CD14-positive monocyte (primary cell): ENCODE measurements at regions not wholly inside any gene's neighbourhood (a gene's known extent, or its start where the extent isn't known, plus 50 kb on each side); places are given as distances from the start of the nearest gene placed in this dataset.

Experiments used
- DNase-seq, 3 donors: peaks; one replicate each; pipeline ENCODE4 v3.0.0-alpha.2; 2011 to 2022
- H2AFZ ChIP-seq: 2 replicates; pipeline ENCODE4 v1.6.0; 2012; ENCODE audit warnings: mild to moderate bottlenecking, low read depth, low read length, inconsistent platforms; ENCODE audit not compliant: insufficient read depth, poor library complexity, severe bottlenecking
- H3K27ac ChIP-seq, 2 donors: 1 replicate in 1 of 2; 2 replicates in 1 of 2; pipeline ENCODE4 v1.5.1; 2012 to 2013; ENCODE audit warnings: low read length in 2 of 2, control low read depth in 1 of 2, inconsistent platforms in 1 of 2, low read depth in 1 of 2, mild to moderate bottlenecking in 1 of 2
- H3K27me3 ChIP-seq, 2 donors: one replicate each; pipeline versions ENCODE4 v1.6.0 to v1.6.1; 2011 to 2013; ENCODE audit warnings: low read length in 2 of 2; ENCODE audit not compliant: control insufficient read depth in 2 of 2, insufficient read depth in 2 of 2
- H3K36me3 ChIP-seq, 2 donors: replicated peaks in 1 of 2; 1 replicate in 1 of 2; 2 replicates in 1 of 2; pipeline versions ENCODE4 v1.5.1 to v1.6.1; 2012 to 2013; ENCODE audit warnings: low read length in 2 of 2, control low read depth in 1 of 2, inconsistent platforms in 1 of 2, mild to moderate bottlenecking in 1 of 2; ENCODE audit not compliant: insufficient read depth in 2 of 2, control insufficient read depth in 1 of 2
- H3K4me1 ChIP-seq, 2 donors: 1 replicate in 1 of 2; 2 replicates in 1 of 2; pipeline versions ENCODE4 v1.5.1 to v1.6.1; 2012 to 2013; ENCODE audit warnings: low read length in 2 of 2, control low read depth in 1 of 2, inconsistent platforms in 1 of 2, mild to moderate bottlenecking in 1 of 2, moderate library complexity in 1 of 2; ENCODE audit not compliant: insufficient read depth in 2 of 2, control insufficient read depth in 1 of 2
- H3K4me2 ChIP-seq: replicated peaks from 2 replicates; pipeline ENCODE3; 2012; ENCODE audit warnings: low read length, moderate library complexity, mild to moderate bottlenecking; ENCODE audit not compliant: poor library complexity, severe bottlenecking; ENCODE audit errors: extremely low read depth
- H3K4me3 ChIP-seq, 3 experiments: fragments of 200-600 bp in 1 of 3; sonication (generic) in 1 of 3; replicated peaks in 1 of 3; 1 replicate in 2 of 3; 2 replicates in 1 of 3; pipeline ENCODE4 v1.5.1; 2011 to 2013; ENCODE audit warnings: low read length in 3 of 3, mild to moderate bottlenecking in 3 of 3, control low read depth in 2 of 3, low read depth in 2 of 3, inconsistent platforms in 1 of 3, moderate library complexity in 1 of 3
- H3K79me2 ChIP-seq: 2 replicates; pipeline ENCODE4 v1.6.0; 2012; ENCODE audit warnings: mild to moderate bottlenecking, control low read depth, inconsistent platforms, low read length, moderate library complexity; ENCODE audit not compliant: insufficient read depth
- H3K9ac ChIP-seq: 2 replicates; pipeline ENCODE4 v1.6.0; 2017; ENCODE audit warnings: low read length, mild to moderate bottlenecking; ENCODE audit not compliant: insufficient read depth, poor library complexity, severe bottlenecking
- H3K9me3 ChIP-seq, 2 donors: replicated peaks in 1 of 2; 1 replicate in 1 of 2; 2 replicates in 1 of 2; pipeline versions ENCODE4 v1.5.1 to v1.6.1; 2012 to 2013; ENCODE audit warnings: low read length in 2 of 2, control low read depth in 1 of 2; ENCODE audit not compliant: control insufficient read depth in 1 of 2, insufficient read depth in 1 of 2
- H4K20me1 ChIP-seq: 2 replicates; pipeline ENCODE4 v1.6.0; 2012; ENCODE audit warnings: mild to moderate bottlenecking, low read length, control low read depth, moderate library complexity; ENCODE audit not compliant: insufficient read depth
- H3K27ac Mint-ChIP-seq, 7 donors: one replicate each; pipeline ENCODE4 v1.8.0; 2020; ENCODE audit warnings: mild to moderate bottlenecking in 7 of 7, mixed read lengths in 7 of 7, moderate library complexity in 6 of 7, inconsistent platforms in 2 of 7
- H3K27me3 Mint-ChIP-seq, 3 donors: one replicate each; pipeline ENCODE4 v1.8.0; 2021 to 2022; ENCODE audit warnings: low read depth in 3 of 3, mild to moderate bottlenecking in 3 of 3, mixed read lengths in 3 of 3, moderate library complexity in 3 of 3, inconsistent platforms in 1 of 3
- H3K36me3 Mint-ChIP-seq, 2 donors: one replicate each; pipeline ENCODE4 v1.8.0; 2020; ENCODE audit warnings: mixed read lengths in 2 of 2, inconsistent platforms in 1 of 2, mild to moderate bottlenecking in 1 of 2
- H3K4me1 Mint-ChIP-seq: one replicate; pipeline ENCODE4 v1.8.0; 2020; ENCODE audit warnings: mild to moderate bottlenecking, mixed read lengths
- H3K4me3 Mint-ChIP-seq, 2 donors: one replicate each; pipeline ENCODE4 v1.8.0; 2020; ENCODE audit warnings: mild to moderate bottlenecking in 2 of 2, mixed read lengths in 2 of 2, moderate library complexity in 1 of 2
- H3K9me3 Mint-ChIP-seq, 7 donors: one replicate each; pipeline ENCODE4 v1.8.0; 2020 to 2022; ENCODE audit warnings: mixed read lengths in 7 of 7, mild to moderate bottlenecking in 6 of 7, moderate library complexity in 6 of 7, inconsistent platforms in 2 of 7
- WGBS: methylation state at CpG from one replicate; pipeline ENCODE4 v1.1.5; 2013; ENCODE audit warnings: missing lambda C conversion rate; ENCODE audit not compliant: insufficient coverage; 5-methylcytosine and 5-hydroxymethylcytosine counted together
- intact Hi-C, 2 donors: fragments of 100-400 bp; cut with micrococcal nuclease; formaldehyde crosslinking; loops; one replicate each; pipeline versions ENCODE4 v1.15.0 to v1.15.1; 2023
- TF ChIP-seq, protein P1 (sequence below): fragments of 200-600 bp; IDR thresholded peaks from one replicate; pipeline ENCODE4 v1.8.0; 2022; ENCODE audit warnings: antibody characterized with exemption, mild to moderate bottlenecking

DNA sequence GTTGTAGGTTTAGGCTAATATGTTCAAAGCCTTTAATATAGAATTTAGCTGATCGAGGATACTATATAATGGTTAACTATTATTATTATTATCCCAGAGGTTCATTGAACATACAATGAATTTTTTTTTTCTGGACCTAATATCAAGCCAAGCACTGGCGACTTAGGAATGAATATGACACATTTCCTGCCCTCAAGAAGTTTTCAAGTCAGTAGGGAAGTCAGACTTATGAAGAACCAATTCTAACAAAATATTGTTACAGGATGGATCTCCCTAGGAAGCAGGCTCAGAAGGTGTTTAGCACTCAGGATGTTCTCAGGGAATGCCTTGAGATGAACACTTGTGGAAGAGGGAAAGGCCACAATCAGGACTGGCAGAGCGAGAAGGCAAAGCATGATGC, 211.8 kb upstream of the FGGY start:
- WGBS: no CpG with 5 or more reads among the region's 3 CpGs
- H3K27me3 ChIP-seq: no peaks in the 10 kb centered on the region
- H3K4me1 ChIP-seq: no peaks in the 10 kb centered on the region
- H3K9ac ChIP-seq: no peak overlapping the region
- no peak overlapping the region for H3K4me2 ChIP-seq
- no peaks in the 10 kb centered on the region for H3K79me2 ChIP-seq
- Mint-ChIP-seq H3K4me1 (peaks cover 7% of the 10 kb centered on the region), H3K36me3 (no peaks in the 10 kb centered on the region), H3K4me3 (no peak overlapping the region), H3K27ac (no peak overlapping the region), H3K9me3 (peaks cover 10 to 21% (median 15%) of the 10 kb centered on the region in 7 donors), H3K27me3 (peaks cover 0 to 2% (median 0%) of the 10 kb centered on the region in 3 donors)
- H3K4me3 ChIP-seq: no peak overlapping the region
- H3K36me3 ChIP-seq: no peaks in the 10 kb centered on the region
- peaks cover 10 to 11% of the 10 kb centered on the region in 2 donors for H3K9me3 ChIP-seq
- no peak overlapping the region for H2AFZ ChIP-seq
- no peaks in the 10 kb centered on the region for H4K20me1 ChIP-seq
- intact Hi-C loops: no loop called here
- DNase-seq: no peak
- TF ChIP-seq, protein P1, sequence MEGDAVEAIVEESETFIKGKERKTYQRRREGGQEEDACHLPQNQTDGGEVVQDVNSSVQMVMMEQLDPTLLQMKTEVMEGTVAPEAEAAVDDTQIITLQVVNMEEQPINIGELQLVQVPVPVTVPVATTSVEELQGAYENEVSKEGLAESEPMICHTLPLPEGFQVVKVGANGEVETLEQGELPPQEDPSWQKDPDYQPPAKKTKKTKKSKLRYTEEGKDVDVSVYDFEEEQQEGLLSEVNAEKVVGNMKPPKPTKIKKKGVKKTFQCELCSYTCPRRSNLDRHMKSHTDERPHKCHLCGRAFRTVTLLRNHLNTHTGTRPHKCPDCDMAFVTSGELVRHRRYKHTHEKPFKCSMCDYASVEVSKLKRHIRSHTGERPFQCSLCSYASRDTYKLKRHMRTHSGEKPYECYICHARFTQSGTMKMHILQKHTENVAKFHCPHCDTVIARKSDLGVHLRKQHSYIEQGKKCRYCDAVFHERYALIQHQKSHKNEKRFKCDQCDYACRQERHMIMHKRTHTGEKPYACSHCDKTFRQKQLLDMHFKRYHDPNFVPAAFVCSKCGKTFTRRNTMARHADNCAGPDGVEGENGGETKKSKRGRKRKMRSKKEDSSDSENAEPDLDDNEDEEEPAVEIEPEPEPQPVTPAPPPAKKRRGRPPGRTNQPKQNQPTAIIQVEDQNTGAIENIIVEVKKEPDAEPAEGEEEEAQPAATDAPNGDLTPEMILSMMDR: no peak
- no peak overlapping the region for H3K27ac ChIP-seq

DNA sequence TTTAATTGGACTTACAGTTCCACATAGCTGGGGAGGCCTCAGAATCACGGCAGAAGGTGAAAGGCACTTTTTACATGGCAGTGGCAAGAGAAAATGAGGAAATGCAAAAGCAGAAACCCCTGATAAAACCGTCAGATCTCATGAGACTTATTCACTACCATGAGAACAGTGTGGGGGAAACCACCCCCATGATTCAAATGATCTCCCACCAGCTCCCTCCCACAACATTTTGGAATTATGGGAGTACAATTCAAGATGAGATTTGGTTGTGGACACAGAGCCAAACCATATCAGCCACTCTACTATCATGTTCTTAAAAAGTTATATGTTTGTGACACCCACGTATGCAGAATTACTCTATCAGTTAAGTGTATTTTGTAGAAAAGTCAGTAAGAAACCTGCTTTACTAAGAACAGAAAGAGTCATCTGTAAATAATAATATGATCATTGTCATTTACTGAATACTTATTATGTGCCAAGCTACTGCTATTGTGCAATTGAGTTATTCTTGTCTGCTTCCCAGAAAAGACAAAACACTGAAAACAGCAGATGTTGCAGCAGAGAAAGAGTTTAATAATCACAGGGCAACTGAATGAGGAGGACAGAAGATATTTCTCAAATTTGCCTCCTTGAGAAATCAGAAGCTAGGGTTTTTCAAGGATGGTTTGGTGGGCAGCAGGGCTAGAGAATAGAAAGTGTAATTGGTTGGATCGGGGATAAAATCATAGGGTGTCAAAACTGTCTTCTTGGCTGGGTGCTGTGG, 207.7 kb upstream of the FGGY start:
- H3K9me3 Mint-ChIP-seq: peaks cover 15 to 21% (median 17%) of the 10 kb centered on the region in 7 donors
- Histone ChIP-seq H3K9ac (no peak overlapping the region), H3K9me3 (peaks cover 10 to 11% of the 10 kb centered on the region in 2 donors), H3K27me3 (no peaks in the 10 kb centered on the region), H3K36me3 (no peaks in the 10 kb centered on the region), H3K79me2 (no peaks in the 10 kb centered on the region), H2AFZ (no peak overlapping the region), H3K4me2 (no peak overlapping the region), H4K20me1 (no peaks in the 10 kb centered on the region), H3K4me1 (peaks cover 11 to 12% of the 10 kb centered on the region in 2 donors), H3K27ac (no peak overlapping the region), H3K4me3 (no peak overlapping the region)
- TF ChIP-seq, protein P1: no peak
- H3K36me3 Mint-ChIP-seq: peaks cover 0 to 3% of the 10 kb centered on the region in 2 donors
- WGBS: 100% methylated on average over 1 of the region's 4 CpGs
- peaks cover 18% of the 10 kb centered on the region for H3K4me1 Mint-ChIP-seq
- H3K4me3 Mint-ChIP-seq: no peak overlapping the region
- intact Hi-C loops: no loop called here
- H3K27me3 Mint-ChIP-seq: peaks cover 0 to 2% (median 0%) of the 10 kb centered on the region in 3 donors
- DNase-seq: no peak
- H3K27ac Mint-ChIP-seq: no peak overlapping the region
